K562 (cell line): ENCODE measurements at regions not wholly inside any gene's neighbourhood (a gene's known extent, or its start where the extent isn't known, plus 50 kb on each side); places are given as distances from the start of the nearest gene placed in this dataset.

ENCODE experiments used
- ATAC-seq: fragments of 200-7000 bp; cut with Tn5 transposase; 3 replicates; pipeline ENCODE4 v1.9.1; 2020; ENCODE audit warnings: moderate library complexity
- BruUV-seq: library from RNA; stranded (reverse); fragments of 400-500 nt; replicated peaks from 2 replicates; lab custom pipeline; 2021; lab: Mats Ljungman, UMichigan
- CTCF ChIA-PET: fragments of 300-600 bp; formaldehyde crosslinking; extraction: SDS; loops from one replicate; lab custom pipeline; 2021; ENCODE audit warnings: low intra/inter-chr PET ratio; lab: Yijun Ruan, JAX
- POLR2A ChIA-PET: fragments of 300-600, 350-650 bp; sonication (Branson Sonifier 250); formaldehyde crosslinking; extraction: SDS; loops from one replicate; lab custom pipeline; 2021; ENCODE audit warnings: antibody characterized with exemption, inconsistent platforms; lab: Yijun Ruan, JAX
- DNase-seq, 4 experiments: peaks; one replicate each; pipeline versions ENCODE4 v3.0.0 to v3.0.0-alpha.2; 2011 to 2018; ENCODE audit warnings: low spot score in 3 of 4, mixed read lengths in 3 of 4; ENCODE audit errors: extremely low read depth in 1 of 4
- FAIRE-seq: peaks from 2 replicates; lab custom pipeline; 2011; peaks lifted over from hg19 to GRCh38; lab: Jason Lieb, UNC
- H2AFZ ChIP-seq: 2 replicates; pipeline ENCODE4 v1.6.0; 2011; ENCODE audit warnings: low read depth, low read length, control low read depth, inconsistent platforms
- H3K27ac ChIP-seq: fragments of 200-600 bp; 3 replicates; pipeline ENCODE4 v1.8.0; 2011; ENCODE audit warnings: low read depth, mild to moderate bottlenecking, control low read depth, inconsistent platforms, low read length, moderate library complexity, mixed read lengths; ENCODE audit errors: extremely low read depth
- H3K27me3 ChIP-seq, 2 experiments: fragments of 300-600 bp in 1 of 2; 2 replicates in 1 of 2; 3 replicates in 1 of 2; pipeline versions ENCODE4 v1.6.0 to v1.8.0; 2011; ENCODE audit warnings: inconsistent platforms in 2 of 2, low read length in 2 of 2, mild to moderate bottlenecking in 1 of 2, mixed read lengths in 1 of 2, moderate library complexity in 1 of 2; ENCODE audit not compliant: control insufficient read depth in 2 of 2, insufficient read depth in 2 of 2
- H3K36me3 ChIP-seq: fragments of 300-600 bp; 3 replicates; pipeline ENCODE4 v1.8.0; 2011; ENCODE audit warnings: mild to moderate bottlenecking, low read length, inconsistent platforms; ENCODE audit not compliant: control insufficient read depth, insufficient read depth
- H3K4me1 ChIP-seq, 2 experiments: fragments of 200-600 bp in 1 of 2; replicated peaks in 1 of 2; 2 replicates in 1 of 2; 3 replicates in 1 of 2; pipeline versions ENCODE4 v1.5.1 to v1.8.0; 2011; ENCODE audit warnings: inconsistent platforms in 2 of 2, low read length in 2 of 2, mild to moderate bottlenecking in 1 of 2, mixed read lengths in 1 of 2, moderate library complexity in 1 of 2; ENCODE audit not compliant: control insufficient read depth in 2 of 2, insufficient read depth in 2 of 2
- H3K4me2 ChIP-seq: 2 replicates; pipeline ENCODE4 v1.6.1; 2011; ENCODE audit warnings: low read length, control low read depth, inconsistent platforms, mixed read lengths; ENCODE audit not compliant: insufficient read depth
- H3K4me3 ChIP-seq: fragments of 200-600 bp; sonication (generic), shearing (Covaris generic); 2 replicates; pipeline ENCODE4 v1.5.1; 2016; ENCODE audit warnings: control low read depth, inconsistent platforms
- H3K79me2 ChIP-seq: fragments of 200-600 bp; 3 replicates; pipeline ENCODE4 v1.8.0; 2011; ENCODE audit warnings: low read length, inconsistent platforms; ENCODE audit not compliant: control insufficient read depth, insufficient read depth
- H3K9ac ChIP-seq, 2 experiments: 2 replicates each; pipeline versions ENCODE4 v1.6.0 to v1.6.1; 2011; ENCODE audit warnings: low read depth in 2 of 2, low read length in 2 of 2, control low read depth in 1 of 2, inconsistent platforms in 1 of 2, mild to moderate bottlenecking in 1 of 2, mixed read lengths in 1 of 2; ENCODE audit not compliant: insufficient read depth in 1 of 2
- H3K9me1 ChIP-seq: one replicate; pipeline ENCODE4 v1.6.0; 2011; ENCODE audit warnings: inconsistent platforms, mild to moderate bottlenecking, low read length, moderate library complexity; ENCODE audit not compliant: control insufficient read depth, insufficient read depth
- H3K9me3 ChIP-seq: replicated peaks from 2 replicates; pipeline ENCODE4 v1.5.1; 2011; ENCODE audit warnings: low read depth, low read length, inconsistent platforms; ENCODE audit not compliant: control insufficient read depth, insufficient read depth
- H4K20me1 ChIP-seq: replicated peaks from 2 replicates; pipeline ENCODE4 v1.6.1; 2011; ENCODE audit warnings: low read length, inconsistent platforms, mixed read lengths; ENCODE audit not compliant: control insufficient read depth, insufficient read depth
- CREB5 ChIP-seq: fragments of 250-450 bp; sonication (Bioruptor Pico); IDR thresholded peaks from 2 replicates; pipeline ENCODE4 v1.5.0; 2020; ENCODE audit warnings: mild to moderate bottlenecking
- HMG20A ChIP-seq: fragments of 450-650 bp; formaldehyde crosslinking; conservative IDR thresholded peaks from 2 replicates; pipeline ENCODE4 v1.4.0; 2020; ENCODE audit warnings: mild to moderate bottlenecking, mixed read lengths
- KDM2B ChIP-seq: fragments of 250-450 bp; sonication (Bioruptor Pico); IDR thresholded peaks from 2 replicates; pipeline ENCODE4 v1.8.0; 2021; ENCODE audit warnings: mild to moderate bottlenecking, moderate library complexity
- PPARD ChIP-seq: fragments of 250-450 bp; sonication (Bioruptor Pico); IDR thresholded peaks from 2 replicates; pipeline ENCODE4 v1.8.0; 2022; ENCODE audit warnings: inconsistent platforms, mild to moderate bottlenecking, moderate library complexity
- RBBP5 ChIP-seq: fragments of 200-600 bp; sonication (generic); IDR thresholded peaks from 2 replicates; pipeline ENCODE4 v1.6.1; 2012; ENCODE audit warnings: borderline replicate concordance, mild to moderate bottlenecking, low read length, control low read depth, inconsistent platforms; ENCODE audit not compliant: insufficient read depth, poor library complexity, severe bottlenecking
- RUNX1 ChIP-seq: sonication (generic); IDR thresholded peaks from 2 replicates; pipeline ENCODE4 v1.6.1; 2016; ENCODE audit warnings: antibody characterized with exemption, low read depth
- WGBS: fragments of 100-300 bp; shearing (Covaris generic); methylation state at CpG from one replicate; pipeline ENCODE4 v1.1.6; 2016; ENCODE audit warnings: low coverage, mixed read lengths; ENCODE audit not compliant: insufficient coverage; ENCODE audit errors: missing lambda C conversion rate; 5-methylcytosine and 5-hydroxymethylcytosine counted together
- in situ Hi-C: fragments of 300-500 bp; cut with MboI; formaldehyde crosslinking; loops from 4 replicates; pipeline ENCODE4 v1.15.0; 2018; ENCODE audit warnings: inconsistent platforms, mixed read lengths
- intact Hi-C: fragments of 100-400 bp; cut with micrococcal nuclease; formaldehyde crosslinking; loops from 2 replicates; pipeline ENCODE4 v1.14.2; 2022
- TF ChIP-seq, protein P1 (sequence below): sonication (generic); formaldehyde crosslinking; IDR thresholded peaks from 2 replicates; pipeline ENCODE4 v1.8.0; 2022; ENCODE audit warnings: mild to moderate bottlenecking, missing genetic modification reagents

DNA sequence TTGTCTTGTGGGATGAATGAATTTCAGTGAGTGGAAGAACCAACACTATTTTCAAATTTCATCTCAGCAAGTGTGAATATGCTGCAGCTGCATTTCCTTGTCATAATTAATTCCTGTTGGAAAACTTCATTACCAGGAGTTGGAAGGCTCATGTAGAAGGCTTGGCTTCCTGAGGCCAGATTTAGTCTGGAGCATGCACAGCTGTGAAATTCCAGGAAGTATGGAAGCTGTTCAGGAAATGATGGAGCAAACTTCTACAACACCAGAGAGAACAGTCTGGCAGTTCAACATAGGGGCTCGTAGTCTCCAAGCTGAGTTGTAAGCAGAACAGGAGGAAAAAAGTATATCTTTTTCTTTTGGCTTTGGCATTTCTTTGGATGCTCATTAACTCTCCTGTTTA, 1439.9 kb upstream of the CELF2 start:
- Histone ChIP-seq H3K9me1 (no peaks in the 10 kb centered on the region), H3K9ac (no peak overlapping the region), H3K79me2 (no peaks in the 10 kb centered on the region), H3K9me3 (no peaks in the 10 kb centered on the region)
- ATAC-seq: no peak
- TF ChIP-seq HMG20A (CRISPR knock-in tag): no peak
- TF ChIP-seq, all 486 proteins: peak for 0
- Histone ChIP-seq H2AFZ (no peak overlapping the region), H3K4me3 (no peak overlapping the region), H3K27ac (no peak overlapping the region), H3K4me1 (no peaks in the 10 kb centered on the region), H3K27me3 (no peaks in the 10 kb centered on the region), H4K20me1 (no peaks in the 10 kb centered on the region), H3K4me2 (no peak overlapping the region), H3K36me3 (no peaks in the 10 kb centered on the region)
- no peak for FAIRE-seq
- WGBS: 0% methylated on average over 1 of the region's 1 CpG
- in situ Hi-C loops (no loop called here), intact Hi-C loops (no loop called here)
- BruUV-seq: no TSS peak
- POLR2A ChIA-PET: no interaction called here
- no peak for DNase-seq
- CTCF ChIA-PET: no interaction called here

GRCh38 chr10:9579110-9579705, 1438.5 kb upstream of the CELF2 start:
- Histone ChIP-seq H3K27ac (no peak overlapping the region), H3K4me1 (no peaks in the 10 kb centered on the region), H3K4me2 (no peak overlapping the region), H3K36me3 (no peaks in the 10 kb centered on the region), H3K27me3 (no peaks in the 10 kb centered on the region), H3K4me3 (no peak overlapping the region), H3K9ac (no peak overlapping the region), H2AFZ (no peak overlapping the region), H3K79me2 (no peaks in the 10 kb centered on the region), H3K9me1 (no peaks in the 10 kb centered on the region), H4K20me1 (no peaks in the 10 kb centered on the region), H3K9me3 (no peaks in the 10 kb centered on the region)
- in situ Hi-C loops (no loop called here), intact Hi-C loops (no loop called here)
- CTCF ChIA-PET: no interaction called here
- FAIRE-seq: no peak
- DNase-seq: no peak
- no peak for ATAC-seq
- BruUV-seq: no TSS peak
- WGBS: 2% methylated on average over 3 of the region's 3 CpGs
- POLR2A ChIA-PET: no interaction called here
- TF ChIP-seq PPARD (CRISPR knock-in tag): no peak
- TF ChIP-seq RBBP5: no peak
- no peak for TF ChIP-seq RUNX1
- TF ChIP-seq KDM2B (CRISPR knock-in tag): no peak
- TF ChIP-seq CREB5 (CRISPR knock-in tag): no peak
- TF ChIP-seq, protein P1, sequence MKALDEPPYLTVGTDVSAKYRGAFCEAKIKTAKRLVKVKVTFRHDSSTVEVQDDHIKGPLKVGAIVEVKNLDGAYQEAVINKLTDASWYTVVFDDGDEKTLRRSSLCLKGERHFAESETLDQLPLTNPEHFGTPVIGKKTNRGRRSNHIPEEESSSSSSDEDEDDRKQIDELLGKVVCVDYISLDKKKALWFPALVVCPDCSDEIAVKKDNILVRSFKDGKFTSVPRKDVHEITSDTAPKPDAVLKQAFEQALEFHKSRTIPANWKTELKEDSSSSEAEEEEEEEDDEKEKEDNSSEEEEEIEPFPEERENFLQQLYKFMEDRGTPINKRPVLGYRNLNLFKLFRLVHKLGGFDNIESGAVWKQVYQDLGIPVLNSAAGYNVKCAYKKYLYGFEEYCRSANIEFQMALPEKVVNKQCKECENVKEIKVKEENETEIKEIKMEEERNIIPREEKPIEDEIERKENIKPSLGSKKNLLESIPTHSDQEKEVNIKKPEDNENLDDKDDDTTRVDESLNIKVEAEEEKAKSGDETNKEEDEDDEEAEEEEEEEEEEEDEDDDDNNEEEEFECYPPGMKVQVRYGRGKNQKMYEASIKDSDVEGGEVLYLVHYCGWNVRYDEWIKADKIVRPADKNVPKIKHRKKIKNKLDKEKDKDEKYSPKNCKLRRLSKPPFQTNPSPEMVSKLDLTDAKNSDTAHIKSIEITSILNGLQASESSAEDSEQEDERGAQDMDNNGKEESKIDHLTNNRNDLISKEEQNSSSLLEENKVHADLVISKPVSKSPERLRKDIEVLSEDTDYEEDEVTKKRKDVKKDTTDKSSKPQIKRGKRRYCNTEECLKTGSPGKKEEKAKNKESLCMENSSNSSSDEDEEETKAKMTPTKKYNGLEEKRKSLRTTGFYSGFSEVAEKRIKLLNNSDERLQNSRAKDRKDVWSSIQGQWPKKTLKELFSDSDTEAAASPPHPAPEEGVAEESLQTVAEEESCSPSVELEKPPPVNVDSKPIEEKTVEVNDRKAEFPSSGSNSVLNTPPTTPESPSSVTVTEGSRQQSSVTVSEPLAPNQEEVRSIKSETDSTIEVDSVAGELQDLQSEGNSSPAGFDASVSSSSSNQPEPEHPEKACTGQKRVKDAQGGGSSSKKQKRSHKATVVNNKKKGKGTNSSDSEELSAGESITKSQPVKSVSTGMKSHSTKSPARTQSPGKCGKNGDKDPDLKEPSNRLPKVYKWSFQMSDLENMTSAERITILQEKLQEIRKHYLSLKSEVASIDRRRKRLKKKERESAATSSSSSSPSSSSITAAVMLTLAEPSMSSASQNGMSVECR (CRISPR knock-in tag): no peak
